H9 (cell line): ENCODE measurements at regions not wholly inside any gene's neighbourhood (a gene's known extent, or its start where the extent isn't known, plus 50 kb on each side); places are given as distances from the start of the nearest gene placed in this dataset.

Experiments used
- DNase-seq: peaks from one replicate; pipeline ENCODE4 v3.0.0-alpha.2; 2017
- H2AFZ ChIP-seq: one replicate; pipeline ENCODE4 v1.6.1; 2013; ENCODE audit warnings: mild to moderate bottlenecking, low read length, control low read depth, moderate library complexity
- H2AK5ac ChIP-seq: 2 replicates; pipeline ENCODE4 v1.6.1; 2013; ENCODE audit warnings: low read length, control low read depth, mixed read lengths; ENCODE audit not compliant: insufficient read length
- H2BK120ac ChIP-seq: one replicate; pipeline ENCODE4 v1.6.1; 2013; ENCODE audit warnings: low read depth, mild to moderate bottlenecking, low read length, control low read depth, inconsistent platforms; ENCODE audit not compliant: poor library complexity, severe bottlenecking
- H2BK12ac ChIP-seq: 2 replicates; pipeline ENCODE4 v1.6.1; 2013; ENCODE audit warnings: low read length, control low read depth, mixed read lengths, low read depth; ENCODE audit not compliant: insufficient read length
- H2BK15ac ChIP-seq: 2 replicates; pipeline ENCODE4 v1.6.1; 2013; ENCODE audit warnings: low read depth, low read length, control low read depth
- H2BK20ac ChIP-seq: one replicate; pipeline ENCODE4 v1.6.1; 2013; ENCODE audit warnings: low read depth, mild to moderate bottlenecking, low read length, control low read depth, inconsistent platforms; ENCODE audit not compliant: poor library complexity, severe bottlenecking
- H2BK5ac ChIP-seq: 2 replicates; pipeline ENCODE4 v1.6.1; 2013; ENCODE audit warnings: low read length, control low read depth, mixed read lengths; ENCODE audit not compliant: insufficient read length
- H3K14ac ChIP-seq: 2 replicates; pipeline ENCODE4 v1.6.1; 2013; ENCODE audit warnings: low read length, control low read depth; ENCODE audit not compliant: insufficient read depth
- H3K18ac ChIP-seq: 2 replicates; pipeline ENCODE4 v1.6.1; 2013; ENCODE audit warnings: low read depth, mild to moderate bottlenecking, mixed read lengths, low read length, control low read depth; ENCODE audit not compliant: insufficient read length
- H3K23ac ChIP-seq: 2 replicates; pipeline ENCODE4 v1.6.1; 2013; ENCODE audit warnings: low read length, control low read depth, mixed read lengths, low read depth; ENCODE audit not compliant: insufficient read length
- H3K23me2 ChIP-seq: 2 replicates; pipeline ENCODE4 v1.6.1; 2013; ENCODE audit warnings: low read depth, mild to moderate bottlenecking, mixed read lengths, low read length, control low read depth; ENCODE audit not compliant: insufficient read length, poor library complexity, severe bottlenecking
- H3K27ac ChIP-seq: 2 replicates; pipeline ENCODE4 v1.5.1; 2013; ENCODE audit warnings: low read length, control low read depth, mixed read lengths, low read depth; ENCODE audit not compliant: insufficient read length
- H3K27me3 ChIP-seq: 2 replicates; pipeline ENCODE4 v1.6.1; 2013; ENCODE audit warnings: low read length, control low read depth, inconsistent platforms; ENCODE audit not compliant: insufficient read depth
- H3K4ac ChIP-seq: 2 replicates; pipeline ENCODE4 v1.6.1; 2013; ENCODE audit warnings: low read depth, mild to moderate bottlenecking, control low read depth, inconsistent platforms, low read length, moderate library complexity
- H3K4me1 ChIP-seq: 2 replicates; pipeline ENCODE4 v1.6.1; 2013; ENCODE audit warnings: low read length, control low read depth, inconsistent platforms; ENCODE audit not compliant: insufficient read depth
- H3K4me2 ChIP-seq: 2 replicates; pipeline ENCODE4 v1.6.1; 2013; ENCODE audit warnings: low read length, control low read depth, mixed read lengths; ENCODE audit not compliant: insufficient read length, insufficient read depth
- H3K56ac ChIP-seq: 2 replicates; pipeline ENCODE4 v1.6.1; 2013; ENCODE audit warnings: low read depth, mild to moderate bottlenecking, mixed read lengths, low read length, control low read depth; ENCODE audit not compliant: insufficient read length
- H3K79me1 ChIP-seq: 2 replicates; pipeline ENCODE4 v1.6.1; 2013; ENCODE audit warnings: low read depth, mild to moderate bottlenecking, moderate library complexity, low read length, control low read depth, inconsistent platforms; ENCODE audit not compliant: insufficient read depth, poor library complexity, severe bottlenecking
- H3K79me2 ChIP-seq: 2 replicates; pipeline ENCODE4 v1.6.1; 2013; ENCODE audit warnings: low read length, control low read depth, inconsistent platforms; ENCODE audit not compliant: insufficient read depth
- H3K9ac ChIP-seq: 2 replicates; pipeline ENCODE4 v1.6.1; 2013; ENCODE audit warnings: low read length, control low read depth, mixed read lengths; ENCODE audit not compliant: insufficient read length; ENCODE audit errors: extremely low read depth
- H3K9me3 ChIP-seq: one replicate; pipeline ENCODE4 v1.6.1; 2013; ENCODE audit warnings: low read depth, low read length, inconsistent platforms; ENCODE audit not compliant: control insufficient read depth
- H3T11ph ChIP-seq: one replicate; pipeline ENCODE4 v1.6.1; 2013; ENCODE audit warnings: mild to moderate bottlenecking, low read length, control low read depth, inconsistent platforms
- H4K20me1 ChIP-seq: one replicate; pipeline ENCODE4 v1.6.1; 2013; ENCODE audit not compliant: control insufficient read depth, insufficient read length, insufficient read depth
- H4K5ac ChIP-seq: 2 replicates; pipeline ENCODE4 v1.6.1; 2013; ENCODE audit warnings: low read depth, mild to moderate bottlenecking, mixed read lengths, low read length, control low read depth; ENCODE audit not compliant: insufficient read length
- H4K8ac ChIP-seq: replicated peaks from 2 replicates; pipeline ENCODE4 v1.6.1; 2013; ENCODE audit warnings: low read length, control low read depth, mixed read lengths, low read depth; ENCODE audit not compliant: insufficient read length
- H4K91ac ChIP-seq: 2 replicates; pipeline ENCODE4 v1.6.1; 2013; ENCODE audit warnings: low read depth, mild to moderate bottlenecking, moderate library complexity, mixed read lengths, low read length, control low read depth; ENCODE audit not compliant: insufficient read length
- H3K27ac Mint-ChIP-seq, 3 experiments: 2 replicates in 2 of 3; 3 replicates in 1 of 3; pipeline ENCODE4 v1.8.0; 2020 to 2021; ENCODE audit warnings: mixed read lengths in 3 of 3, mild to moderate bottlenecking in 1 of 3, moderate library complexity in 1 of 3
- H3K27me3 Mint-ChIP-seq: 2 replicates; pipeline ENCODE4 v1.8.0; 2021; ENCODE audit warnings: low read depth, mild to moderate bottlenecking, moderate library complexity, mixed read lengths
- H3K36me3 Mint-ChIP-seq, 3 experiments: 2 replicates in 2 of 3; 3 replicates in 1 of 3; pipeline ENCODE4 v1.8.0; 2020 to 2021; ENCODE audit warnings: low read depth in 3 of 3, mixed read lengths in 3 of 3; ENCODE audit not compliant: insufficient read depth in 1 of 3
- H3K4me1 Mint-ChIP-seq, 2 experiments: 2 replicates each; pipeline ENCODE4 v1.8.0; 2020; ENCODE audit warnings: mixed read lengths in 2 of 2
- H3K4me3 Mint-ChIP-seq, 2 experiments: 2 replicates in 1 of 2; 3 replicates in 1 of 2; pipeline ENCODE4 v1.8.0; 2020 to 2021; ENCODE audit warnings: mild to moderate bottlenecking in 2 of 2, mixed read lengths in 2 of 2, moderate library complexity in 1 of 2
- H3K9me3 Mint-ChIP-seq, 2 experiments: 2 replicates in 1 of 2; 3 replicates in 1 of 2; pipeline ENCODE4 v1.8.0; 2020; ENCODE audit warnings: mild to moderate bottlenecking in 2 of 2, mixed read lengths in 2 of 2, moderate library complexity in 1 of 2
- WGBS: extraction: QIAGEN DNeasy Blood & Tissue Kit; methylation state at CpG from one replicate; pipeline ENCODE4 v1.1.7; 2013; ENCODE audit warnings: missing lambda C conversion rate, low lambda C conversion rate, mixed read lengths; ENCODE audit not compliant: insufficient read length; ENCODE audit errors: extremely low coverage; 5-methylcytosine and 5-hydroxymethylcytosine counted together
- TF ChIP-seq, protein P1 (sequence below): fragments of 200-600 bp; sonication (generic); conservative IDR thresholded peaks from 3 replicates; pipeline ENCODE4 v1.8.0; 2021; ENCODE audit warnings: antibody characterized with exemption, mild to moderate bottlenecking

DNA sequence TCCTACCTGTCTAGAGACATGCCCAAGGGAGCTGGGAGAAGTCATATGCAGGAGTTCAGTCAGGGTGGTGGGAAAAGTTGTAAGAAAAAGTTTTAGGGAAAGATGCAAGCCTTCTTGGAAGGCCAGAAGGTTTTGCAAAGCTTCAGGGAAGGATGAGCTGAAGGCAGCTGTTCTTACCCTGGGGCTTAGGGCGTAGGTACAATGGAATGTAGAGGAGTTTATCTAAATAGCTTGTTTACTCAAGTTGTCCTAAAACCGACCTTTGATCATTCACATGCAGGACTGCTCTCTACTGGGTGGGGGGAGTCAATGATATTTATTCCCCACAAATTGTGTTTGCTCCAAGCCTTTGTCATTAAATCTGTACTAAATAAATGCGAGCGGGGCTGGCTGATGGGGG is 277.0 kb downstream of the CRPPA start:
- no peak overlapping the region for H3K4ac ChIP-seq
- Mint-ChIP-seq H3K27me3 (no peaks in the 10 kb centered on the region), H3K36me3 (peaks cover 8 to 35% (median 23%) of the 10 kb centered on the region in 3 experiments), H3K27ac (no peak overlapping the region), H3K4me3 (no peak overlapping the region), H3K9me3 (peaks cover 26 to 34% of the 10 kb centered on the region in 2 experiments), H3K4me1 (no peaks in the 10 kb centered on the region)
- H3K9me3 ChIP-seq: peaks cover 6% of the 10 kb centered on the region
- H3T11ph ChIP-seq: no peak overlapping the region
- no CpG with 5 or more reads among the region's 4 CpGs for WGBS
- no peak overlapping the region for H3K9ac ChIP-seq
- H2BK5ac ChIP-seq: no peak overlapping the region
- H3K79me2 ChIP-seq: no peaks in the 10 kb centered on the region
- H4K91ac ChIP-seq: no peak overlapping the region
- H3K27ac ChIP-seq: no peak overlapping the region
- no peak overlapping the region for H2BK15ac ChIP-seq
- H3K23ac ChIP-seq: no peak overlapping the region
- no peak overlapping the region for H2BK12ac ChIP-seq
- no peak overlapping the region for H4K8ac ChIP-seq
- H2BK20ac ChIP-seq: no peak overlapping the region
- H3K4me2 ChIP-seq: no peak overlapping the region
- no peaks in the 10 kb centered on the region for H4K20me1 ChIP-seq
- H2AK5ac ChIP-seq: no peak overlapping the region
- no peak overlapping the region for H3K56ac ChIP-seq
- H3K79me1 ChIP-seq: no peaks in the 10 kb centered on the region
- TF ChIP-seq, protein P1, sequence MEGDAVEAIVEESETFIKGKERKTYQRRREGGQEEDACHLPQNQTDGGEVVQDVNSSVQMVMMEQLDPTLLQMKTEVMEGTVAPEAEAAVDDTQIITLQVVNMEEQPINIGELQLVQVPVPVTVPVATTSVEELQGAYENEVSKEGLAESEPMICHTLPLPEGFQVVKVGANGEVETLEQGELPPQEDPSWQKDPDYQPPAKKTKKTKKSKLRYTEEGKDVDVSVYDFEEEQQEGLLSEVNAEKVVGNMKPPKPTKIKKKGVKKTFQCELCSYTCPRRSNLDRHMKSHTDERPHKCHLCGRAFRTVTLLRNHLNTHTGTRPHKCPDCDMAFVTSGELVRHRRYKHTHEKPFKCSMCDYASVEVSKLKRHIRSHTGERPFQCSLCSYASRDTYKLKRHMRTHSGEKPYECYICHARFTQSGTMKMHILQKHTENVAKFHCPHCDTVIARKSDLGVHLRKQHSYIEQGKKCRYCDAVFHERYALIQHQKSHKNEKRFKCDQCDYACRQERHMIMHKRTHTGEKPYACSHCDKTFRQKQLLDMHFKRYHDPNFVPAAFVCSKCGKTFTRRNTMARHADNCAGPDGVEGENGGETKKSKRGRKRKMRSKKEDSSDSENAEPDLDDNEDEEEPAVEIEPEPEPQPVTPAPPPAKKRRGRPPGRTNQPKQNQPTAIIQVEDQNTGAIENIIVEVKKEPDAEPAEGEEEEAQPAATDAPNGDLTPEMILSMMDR: no peak
- H3K14ac ChIP-seq: no peak overlapping the region
- H2AFZ ChIP-seq: no peak overlapping the region
- no peaks in the 10 kb centered on the region for H3K23me2 ChIP-seq
- H3K4me1 ChIP-seq: no peaks in the 10 kb centered on the region
- H3K18ac ChIP-seq: no peak overlapping the region
- no peak for DNase-seq
- no peaks in the 10 kb centered on the region for H3K27me3 ChIP-seq
- H2BK120ac ChIP-seq: no peak overlapping the region
- no peak overlapping the region for H4K5ac ChIP-seq
